A673 (cell line): ENCODE measurements at regions not wholly inside any gene's neighbourhood (a gene's known extent, or its start where the extent isn't known, plus 50 kb on each side); places are given as distances from the start of the nearest gene placed in this dataset.

Experiments used
- BruUV-seq: library from RNA; stranded (reverse); fragments of 400-500 nt; replicated peaks from 2 replicates; lab custom pipeline; 2021; lab: Mats Ljungman, UMichigan
- CTCF ChIA-PET: fragments of 300-600 bp; sonication (Branson Sonifier 250); formaldehyde crosslinking; loops from one replicate; lab custom pipeline; 2022; ENCODE audit warnings: antibody characterized with exemption; lab: Charles Lee
- POLR2A ChIA-PET: fragments of 300-600 bp; sonication (Branson Sonifier 250); formaldehyde crosslinking; loops from one replicate; lab custom pipeline; 2022; ENCODE audit warnings: antibody characterized with exemption; ENCODE audit not compliant: low non-redundant PET; lab: Charles Lee
- DNase-seq: peaks from one replicate; pipeline ENCODE4 v3.0.0-alpha.2; 2015; ENCODE audit warnings: low spot score
- H3K27ac ChIP-seq: fragments of 200-600 bp; sonication (generic); 2 replicates; pipeline ENCODE4 v1.5.1; 2016; ENCODE audit warnings: mixed run types, low read depth, mild to moderate bottlenecking, mixed read lengths, antibody characterized with exemption, low read length; ENCODE audit not compliant: poor library complexity, severe bottlenecking
- H3K27me3 ChIP-seq: fragments of 200-600 bp; sonication (generic); replicated peaks from 2 replicates; pipeline ENCODE4 v1.6.1; 2017; ENCODE audit warnings: mixed run types, low read depth, mild to moderate bottlenecking, mixed read lengths, antibody characterized with exemption, low read length; ENCODE audit not compliant: insufficient read depth, poor library complexity
- H3K36me3 ChIP-seq: fragments of 200-600 bp; sonication (generic); 2 replicates; pipeline ENCODE4 v1.6.1; 2016; ENCODE audit warnings: mixed run types, mild to moderate bottlenecking, mixed read lengths, antibody characterized with exemption, low read length; ENCODE audit not compliant: insufficient read depth, poor library complexity, severe bottlenecking
- H3K4me1 ChIP-seq: fragments of 200-600 bp; sonication (generic); 2 replicates; pipeline ENCODE4 v1.6.1; 2017; ENCODE audit warnings: mixed run types, mild to moderate bottlenecking, mixed read lengths, antibody characterized with exemption, low read length; ENCODE audit not compliant: insufficient read depth, poor library complexity, severe bottlenecking
- H3K4me3 ChIP-seq: fragments of 200-600 bp; sonication (generic); 2 replicates; pipeline ENCODE4 v1.5.1; 2016; ENCODE audit warnings: low read depth, mixed run types, mild to moderate bottlenecking, mixed read lengths, low read length; ENCODE audit not compliant: poor library complexity, severe bottlenecking
- H3K9me3 ChIP-seq: fragments of 200-600 bp; sonication (generic); 2 replicates; pipeline ENCODE4 v1.6.1; 2016; ENCODE audit warnings: mixed run types, low read depth, mild to moderate bottlenecking, mixed read lengths, antibody characterized with exemption, low read length; ENCODE audit not compliant: poor library complexity, severe bottlenecking
- EZH2 ChIP-seq: fragments of 200-600 bp; sonication (generic); IDR thresholded peaks from 2 replicates; pipeline ENCODE4 v1.6.1; 2017; ENCODE audit warnings: borderline replicate concordance, low read depth, mild to moderate bottlenecking, mixed read lengths, antibody characterized with exemption, low read length; ENCODE audit not compliant: poor library complexity, severe bottlenecking
- intact Hi-C: fragments of 100-400 bp; cut with micrococcal nuclease; formaldehyde crosslinking; loops from one replicate; pipeline ENCODE4 v1.10.0; 2022; ENCODE audit not compliant: unreplicated experiment
- TF ChIP-seq, protein P1 (sequence below): fragments of 300-800, 200-600 bp; sonication (generic); conservative IDR thresholded peaks from 2 replicates; pipeline ENCODE4 v1.5.1; 2017; ENCODE audit warnings: low read depth, mild to moderate bottlenecking, antibody characterized with exemption, low read length, moderate library complexity, mixed read lengths

DNA sequence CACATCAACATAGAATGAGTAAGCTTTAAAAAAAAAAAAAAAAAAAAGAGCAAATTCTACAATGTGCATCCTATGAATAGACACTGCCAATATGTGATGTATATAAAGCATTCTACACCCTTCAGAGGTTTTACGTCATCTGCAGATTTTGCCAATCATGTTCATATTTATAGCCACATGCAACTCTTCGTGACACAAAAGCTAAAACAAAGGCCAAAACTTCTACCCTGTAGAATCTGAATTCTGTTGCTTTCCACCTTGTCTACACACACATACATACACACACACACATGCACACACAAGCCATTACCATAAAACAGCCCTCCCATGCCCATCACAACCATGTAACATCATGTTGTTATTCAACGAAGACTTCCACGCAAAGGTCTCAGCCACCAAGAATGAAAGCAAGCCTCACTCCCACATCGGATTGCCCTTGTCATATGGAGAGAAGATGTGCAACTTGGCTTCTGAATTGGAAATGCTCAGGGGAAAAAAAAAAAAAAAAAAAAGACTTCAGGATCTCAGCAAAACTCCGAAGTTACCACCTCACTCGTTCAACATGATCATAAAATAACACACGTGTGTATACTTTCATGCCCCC, 479.4 kb upstream of the JARID2 start:
- ChIA-PET POLR2A (no interaction called here), CTCF (interaction anchor here (0.6 kb wide), 1 partner anchor 12 kb away, joined by 4 read pairs; no protein-coding TSS in a partner anchor)
- intact Hi-C loops: no loop called here
- no TSS peak for BruUV-seq
- Histone ChIP-seq H3K4me3 (no peak overlapping the region), H3K27me3 (no peaks in the 10 kb centered on the region), H3K9me3 (no peaks in the 10 kb centered on the region), H3K27ac (peak overlapping the region; percentile 16), H3K4me1 (peaks cover 33% of the 10 kb centered on the region), H3K36me3 (no peaks in the 10 kb centered on the region)
- no peak for DNase-seq
- TF ChIP-seq EZH2: no peak
- TF ChIP-seq, protein P1, sequence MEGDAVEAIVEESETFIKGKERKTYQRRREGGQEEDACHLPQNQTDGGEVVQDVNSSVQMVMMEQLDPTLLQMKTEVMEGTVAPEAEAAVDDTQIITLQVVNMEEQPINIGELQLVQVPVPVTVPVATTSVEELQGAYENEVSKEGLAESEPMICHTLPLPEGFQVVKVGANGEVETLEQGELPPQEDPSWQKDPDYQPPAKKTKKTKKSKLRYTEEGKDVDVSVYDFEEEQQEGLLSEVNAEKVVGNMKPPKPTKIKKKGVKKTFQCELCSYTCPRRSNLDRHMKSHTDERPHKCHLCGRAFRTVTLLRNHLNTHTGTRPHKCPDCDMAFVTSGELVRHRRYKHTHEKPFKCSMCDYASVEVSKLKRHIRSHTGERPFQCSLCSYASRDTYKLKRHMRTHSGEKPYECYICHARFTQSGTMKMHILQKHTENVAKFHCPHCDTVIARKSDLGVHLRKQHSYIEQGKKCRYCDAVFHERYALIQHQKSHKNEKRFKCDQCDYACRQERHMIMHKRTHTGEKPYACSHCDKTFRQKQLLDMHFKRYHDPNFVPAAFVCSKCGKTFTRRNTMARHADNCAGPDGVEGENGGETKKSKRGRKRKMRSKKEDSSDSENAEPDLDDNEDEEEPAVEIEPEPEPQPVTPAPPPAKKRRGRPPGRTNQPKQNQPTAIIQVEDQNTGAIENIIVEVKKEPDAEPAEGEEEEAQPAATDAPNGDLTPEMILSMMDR: no peak

DNA sequence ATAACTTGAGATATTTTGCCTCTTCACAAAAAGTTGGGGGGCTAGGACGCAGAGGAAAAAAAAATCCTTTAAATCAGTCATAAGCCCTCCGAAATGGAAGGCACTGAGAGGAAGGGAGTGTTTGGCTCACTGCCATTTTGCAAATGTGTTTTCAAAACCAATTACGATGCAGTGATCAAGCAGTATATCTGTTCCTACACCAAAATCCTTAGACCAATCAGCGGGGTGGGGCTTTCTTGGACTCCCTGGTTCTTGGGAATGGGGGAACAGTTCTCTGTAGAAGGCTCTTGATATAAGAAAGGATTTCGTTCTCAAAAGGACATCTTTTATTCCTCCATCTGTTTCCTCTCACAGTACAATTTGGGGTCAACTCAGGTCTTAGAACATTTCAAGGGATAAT, 478.6 kb upstream of the JARID2 start:
- ChIA-PET POLR2A (no interaction called here), CTCF (no interaction called here)
- intact Hi-C loops: no loop called here
- TF ChIP-seq EZH2: no peak
- TF ChIP-seq, protein P1: no peak
- Histone ChIP-seq H3K9me3 (no peaks in the 10 kb centered on the region), H3K27me3 (no peaks in the 10 kb centered on the region), H3K36me3 (no peaks in the 10 kb centered on the region), H3K4me1 (peaks cover 33% of the 10 kb centered on the region), H3K4me3 (no peak overlapping the region), H3K27ac (peak overlapping the region; percentile 16)
- DNase-seq: peak; percentile 53
- BruUV-seq: no TSS peak

DNA sequence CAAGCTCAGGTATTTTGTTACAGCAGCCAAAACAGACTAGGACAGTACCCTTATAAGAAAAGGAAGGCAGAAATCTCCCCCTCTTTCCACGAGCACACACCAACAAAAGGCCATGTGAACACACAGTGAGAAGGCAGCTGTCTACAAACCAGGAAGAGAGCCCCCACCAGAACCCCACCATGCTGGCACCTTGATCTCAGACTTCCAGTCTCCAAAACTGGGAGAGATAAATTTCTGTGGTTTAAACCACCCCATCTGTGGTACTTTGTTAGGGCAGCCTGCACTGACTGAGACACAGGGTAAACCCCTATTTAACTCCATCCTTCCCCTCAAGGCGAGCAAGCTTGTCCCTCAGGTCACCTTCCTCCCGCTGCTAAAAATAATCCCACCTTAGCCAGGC, 475.8 kb upstream of the JARID2 start:
- Histone ChIP-seq H3K9me3 (no peaks in the 10 kb centered on the region), H3K27ac (no peak overlapping the region), H3K4me3 (no peak overlapping the region), H3K4me1 (peaks cover 19% of the 10 kb centered on the region), H3K27me3 (no peaks in the 10 kb centered on the region), H3K36me3 (no peaks in the 10 kb centered on the region)
- intact Hi-C loops: no loop called here
- TF ChIP-seq EZH2: no peak
- TF ChIP-seq, protein P1: no peak
- no peak for DNase-seq
- POLR2A ChIA-PET: no interaction called here
- no TSS peak for BruUV-seq
- CTCF ChIA-PET: no interaction called here
